ENCODE measurements at regions not wholly inside any gene's neighbourhood (a gene's known extent, or its start where the extent isn't known, plus 50 kb on each side); places are given as distances from the start of the nearest gene placed in this dataset.

- TF ChIP-seq, protein P1, sequence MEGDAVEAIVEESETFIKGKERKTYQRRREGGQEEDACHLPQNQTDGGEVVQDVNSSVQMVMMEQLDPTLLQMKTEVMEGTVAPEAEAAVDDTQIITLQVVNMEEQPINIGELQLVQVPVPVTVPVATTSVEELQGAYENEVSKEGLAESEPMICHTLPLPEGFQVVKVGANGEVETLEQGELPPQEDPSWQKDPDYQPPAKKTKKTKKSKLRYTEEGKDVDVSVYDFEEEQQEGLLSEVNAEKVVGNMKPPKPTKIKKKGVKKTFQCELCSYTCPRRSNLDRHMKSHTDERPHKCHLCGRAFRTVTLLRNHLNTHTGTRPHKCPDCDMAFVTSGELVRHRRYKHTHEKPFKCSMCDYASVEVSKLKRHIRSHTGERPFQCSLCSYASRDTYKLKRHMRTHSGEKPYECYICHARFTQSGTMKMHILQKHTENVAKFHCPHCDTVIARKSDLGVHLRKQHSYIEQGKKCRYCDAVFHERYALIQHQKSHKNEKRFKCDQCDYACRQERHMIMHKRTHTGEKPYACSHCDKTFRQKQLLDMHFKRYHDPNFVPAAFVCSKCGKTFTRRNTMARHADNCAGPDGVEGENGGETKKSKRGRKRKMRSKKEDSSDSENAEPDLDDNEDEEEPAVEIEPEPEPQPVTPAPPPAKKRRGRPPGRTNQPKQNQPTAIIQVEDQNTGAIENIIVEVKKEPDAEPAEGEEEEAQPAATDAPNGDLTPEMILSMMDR (IDR thresholded peaks at IDR 0.05), result no peak
- TF ChIP-seq POLR2A (IDR thresholded peaks at IDR 0.05; ENCODE audit: low read depth) (no peak), EP300 (IDR thresholded peaks at IDR 0.05) (no peak), POLR2AphosphoS5 (IDR thresholded peaks at IDR 0.05) (no peak)
These were observed 455.6 kb downstream of the SIPA1L2 start for GRCh38 chr1:232174306-232174705.

Measured in esophagus muscularis mucosa (tissue), 4 donors.